Erythroblast (primary cell): ENCODE measurements at regions not wholly inside any gene's neighbourhood (a gene's known extent, or its start where the extent isn't known, plus 50 kb on each side); places are given as distances from the start of the nearest gene placed in this dataset.

ENCODE experiments used
- DNase-seq, 2 experiments: peaks; one replicate each; lab custom pipeline; 2025; lab: John Stamatoyannopoulos, UW
- GATA1 ChIP-seq: IDR thresholded peaks from 2 replicates; pipeline ENCODE4 v1.6.1; 2011; ENCODE audit warnings: low read depth, mild to moderate bottlenecking, control low read depth, low read length, moderate library complexity
- POLR2A ChIP-seq: IDR thresholded peaks from 2 replicates; pipeline ENCODE4 v1.6.1; 2011; ENCODE audit warnings: mild to moderate bottlenecking, low read length

DNA sequence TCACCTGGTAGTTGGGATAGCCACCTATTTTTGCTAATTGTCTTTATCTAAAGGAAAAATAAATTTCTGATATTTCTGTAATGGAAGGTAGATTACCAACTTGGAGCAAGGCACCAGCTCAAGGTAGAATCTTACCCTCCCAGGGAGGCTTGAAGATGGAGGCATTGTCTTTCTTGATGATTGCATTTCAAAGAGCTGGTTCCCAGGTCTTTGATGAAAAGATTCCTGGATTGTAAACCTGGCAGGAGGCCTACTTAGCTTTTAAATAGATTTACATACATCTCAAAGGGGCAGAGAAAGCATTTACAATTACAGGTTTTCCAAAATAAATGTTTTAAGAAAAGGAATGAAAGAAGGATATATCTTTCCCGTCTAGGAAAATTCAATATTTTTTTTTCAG lies 729.2 kb downstream of the LRFN5 start:
- TF ChIP-seq GATA1 (no peak), POLR2A (no peak)

DNA sequence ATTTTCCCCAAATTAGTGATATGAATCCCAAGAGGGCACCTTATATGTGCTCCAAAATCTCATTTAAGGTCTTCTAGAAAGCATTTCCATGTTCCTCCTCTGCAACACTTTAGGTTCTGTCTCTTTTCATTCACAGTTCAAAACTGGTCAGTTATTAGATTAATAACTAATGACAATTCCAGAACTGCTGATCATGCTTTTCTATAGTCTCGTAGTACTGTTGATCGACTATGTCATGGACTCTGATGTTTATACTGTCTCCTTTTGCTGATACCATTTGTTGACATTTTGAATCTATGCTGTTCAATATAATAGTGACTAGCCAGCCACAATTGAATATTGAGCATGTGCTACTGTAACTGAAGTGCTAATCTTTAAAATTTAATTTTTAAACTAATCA lies 728.3 kb downstream of the LRFN5 start:
- no peak for DNase-seq
- TF ChIP-seq POLR2A: no peak
- TF ChIP-seq GATA1: no peak

More for the DNA sequence above, 729.2 kb downstream of the LRFN5 start:
- DNase-seq: no peak

DNA sequence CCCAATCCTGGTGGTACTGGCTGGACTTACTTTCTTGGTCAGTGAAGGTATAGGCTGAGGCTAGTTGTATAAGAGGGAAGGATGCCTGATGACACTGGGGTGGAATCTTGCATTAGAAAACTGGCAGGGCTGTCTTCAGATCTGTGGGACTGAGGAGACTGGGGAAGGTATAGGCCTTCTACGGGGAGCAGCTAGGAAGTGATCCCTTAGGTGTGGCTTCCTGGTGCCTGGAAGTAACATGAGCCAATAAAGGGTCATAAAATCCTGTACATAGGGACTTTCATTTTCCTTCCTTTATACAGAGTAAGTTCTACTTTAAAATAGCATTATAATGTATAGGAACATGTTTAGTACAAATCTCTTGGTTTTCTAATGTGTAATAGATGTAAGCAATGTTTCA lies 716.8 kb downstream of the LRFN5 start:
- no peak for TF ChIP-seq POLR2A
- TF ChIP-seq GATA1: no peak
- DNase-seq: no peak

DNA sequence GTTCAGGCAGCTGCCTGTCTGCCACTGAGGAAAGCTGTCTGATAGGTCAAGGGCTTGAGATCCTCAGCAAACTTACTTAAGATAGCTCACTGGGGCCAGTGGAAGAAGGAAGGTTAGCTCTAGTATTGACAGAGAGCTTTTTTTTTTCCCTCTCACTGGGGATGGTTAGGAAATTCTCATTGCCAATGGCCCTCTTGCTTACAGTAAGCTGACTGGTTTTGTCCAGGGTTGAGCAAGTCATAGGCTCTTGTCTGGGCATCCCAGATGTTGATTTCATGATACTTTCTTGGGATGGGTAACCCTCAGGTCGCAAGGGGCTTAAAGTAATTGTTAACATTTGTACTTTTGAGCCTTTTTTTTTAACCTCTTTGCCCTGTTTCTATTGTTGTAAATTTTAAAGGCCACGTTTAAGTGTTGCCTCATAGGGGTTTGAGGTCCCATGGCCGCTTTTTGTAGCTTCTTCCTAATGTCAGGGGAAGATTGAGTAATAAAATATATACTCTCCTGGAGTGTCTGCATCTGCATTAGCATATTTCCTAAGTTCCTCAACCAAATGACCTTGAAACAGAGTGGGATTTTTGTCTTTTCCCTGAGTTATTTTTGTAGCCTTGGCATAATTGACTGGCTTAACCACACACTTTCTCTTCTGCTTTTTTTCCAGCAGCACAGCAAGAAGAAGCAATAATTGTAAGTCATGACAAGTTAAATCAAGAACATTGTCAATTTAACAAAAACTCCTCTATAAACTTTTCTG lies 716.0 kb downstream of the LRFN5 start:
- no peak for TF ChIP-seq GATA1
- no peak for TF ChIP-seq POLR2A
- no peak for DNase-seq

DNA sequence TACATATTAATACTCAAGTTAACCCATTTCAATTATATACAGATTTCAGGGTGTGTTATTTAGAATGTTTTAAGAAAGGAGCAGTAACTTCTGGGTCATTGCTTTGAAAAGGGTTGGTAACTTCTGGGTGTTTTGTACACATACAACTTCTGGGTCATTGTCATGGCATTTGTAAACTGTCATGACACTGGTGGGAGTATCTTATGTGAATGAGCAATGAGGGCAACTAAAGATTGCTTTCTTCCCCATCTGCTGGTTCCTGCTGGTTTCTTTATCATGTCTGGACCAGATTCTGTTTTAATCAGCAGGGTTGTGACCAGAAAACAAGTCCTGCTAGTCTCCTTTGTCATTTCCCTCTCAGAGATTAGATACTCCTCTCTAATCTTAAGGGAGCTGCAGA lies 713.3 kb downstream of the LRFN5 start:
- TF ChIP-seq GATA1 (no peak), POLR2A (no peak)
- no peak for DNase-seq

DNA sequence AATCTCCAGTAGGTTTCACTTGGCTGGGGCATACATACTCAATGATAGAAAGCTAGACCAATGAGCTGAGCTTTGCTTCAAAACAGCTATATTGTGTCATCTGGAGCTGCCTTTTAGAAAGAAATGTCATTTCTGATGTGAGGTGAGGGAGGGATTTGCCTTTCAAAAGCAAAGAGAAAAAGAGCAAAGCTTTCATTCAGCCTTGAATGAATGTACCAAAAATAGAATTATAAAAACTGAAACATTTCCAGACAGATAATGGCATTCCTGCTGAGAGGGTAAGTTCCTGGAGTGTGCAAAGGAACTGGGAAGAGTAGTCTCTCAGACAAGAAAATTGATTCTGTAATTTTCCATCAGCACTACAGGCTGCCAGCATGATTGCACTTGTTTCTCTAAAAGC lies 710.0 kb downstream of the LRFN5 start:
- TF ChIP-seq GATA1: no peak
- no peak for TF ChIP-seq POLR2A

DNA sequence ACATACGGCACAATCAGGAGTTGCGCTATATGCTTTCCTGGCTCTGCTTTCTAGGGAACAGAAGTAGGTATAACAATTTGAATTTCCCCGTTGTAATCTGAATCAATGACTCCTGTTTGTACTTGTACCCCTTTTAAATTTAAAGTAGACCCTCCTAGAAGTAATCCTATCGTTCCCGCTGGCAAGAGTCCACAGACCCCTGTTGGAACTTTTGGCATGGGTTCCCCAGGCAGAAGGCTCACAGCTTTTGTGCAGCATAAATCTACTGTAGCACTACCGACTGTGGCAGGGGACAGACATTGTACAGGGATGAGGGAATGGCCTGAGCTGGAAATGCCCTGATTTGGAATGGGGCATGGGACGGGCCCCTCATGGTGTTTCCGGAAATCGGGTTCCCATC lies 705.2 kb downstream of the LRFN5 start:
- TF ChIP-seq GATA1: no peak
- TF ChIP-seq POLR2A: no peak
- DNase-seq: no peak

More for the DNA sequence above, 710.0 kb downstream of the LRFN5 start:
- no peak for DNase-seq

DNA sequence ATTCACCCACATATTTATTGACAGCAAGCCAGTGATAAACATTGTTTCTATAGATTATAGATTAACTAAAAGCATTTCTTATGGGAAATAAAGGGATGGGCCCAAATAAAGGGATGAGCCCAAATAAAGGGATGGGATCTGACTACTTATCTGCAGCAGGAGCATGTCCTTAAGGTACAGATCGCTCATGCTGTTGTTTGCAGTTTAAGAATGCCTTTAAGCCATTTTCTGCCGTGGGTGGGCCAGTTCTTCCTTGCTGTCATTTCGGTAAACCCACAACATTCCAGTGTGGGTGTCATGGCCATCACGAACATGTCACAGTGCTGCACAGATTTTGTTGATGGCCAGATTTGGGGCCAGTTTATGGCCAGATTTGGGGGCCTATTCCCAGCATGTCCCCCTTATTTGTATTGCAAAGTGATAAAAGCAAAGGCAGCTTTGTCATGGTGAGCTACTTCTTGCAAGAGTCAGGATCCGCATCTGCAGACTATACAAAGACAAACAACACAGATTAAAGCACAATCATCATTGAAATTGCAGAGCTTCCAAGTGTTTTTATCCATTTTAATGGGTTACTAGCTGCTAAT lies 700.7 kb downstream of the LRFN5 start:
- TF ChIP-seq GATA1: no peak
- TF ChIP-seq POLR2A: no peak

DNA sequence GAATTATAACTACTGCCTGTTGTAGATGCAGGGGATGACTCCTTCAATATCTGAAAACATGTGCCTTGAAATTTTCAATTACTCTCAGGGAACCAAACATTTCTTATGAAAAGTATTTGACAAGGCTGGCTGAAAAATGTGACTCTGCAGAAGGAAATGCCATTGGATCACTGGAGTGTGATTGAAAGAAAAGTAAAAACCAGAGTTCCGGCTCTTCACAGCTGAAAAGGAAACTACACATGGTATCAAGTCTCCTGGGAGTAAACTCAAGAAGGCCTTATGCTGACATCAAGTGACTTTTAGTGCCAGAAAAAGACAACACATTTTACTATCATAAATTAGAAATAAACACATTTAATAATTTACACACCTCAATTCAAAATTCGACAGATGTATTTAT lies 693.0 kb downstream of the LRFN5 start:
- DNase-seq: no peak
- TF ChIP-seq GATA1 (no peak), POLR2A (no peak)

More for the DNA sequence above, 700.7 kb downstream of the LRFN5 start:
- no peak for DNase-seq

DNA sequence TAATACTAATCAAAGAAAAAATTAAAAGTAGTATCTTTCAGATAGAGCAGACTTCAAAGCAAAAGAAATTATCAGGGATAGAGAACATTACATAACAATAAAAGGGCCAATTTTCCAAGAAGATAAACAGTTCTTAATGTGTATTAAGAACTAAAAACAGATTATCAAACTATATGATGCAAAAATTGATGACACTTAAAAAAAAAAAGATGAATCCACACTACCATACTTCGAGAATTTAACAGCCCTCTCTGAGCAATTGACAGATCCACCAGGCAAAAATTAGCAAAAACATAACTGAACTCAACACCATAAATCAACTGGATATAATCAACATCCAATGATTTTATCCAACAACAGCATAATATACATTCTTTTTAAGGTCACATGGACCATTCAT lies 686.5 kb downstream of the LRFN5 start:
- no peak for DNase-seq
- TF ChIP-seq GATA1 (no peak), POLR2A (no peak)

DNA sequence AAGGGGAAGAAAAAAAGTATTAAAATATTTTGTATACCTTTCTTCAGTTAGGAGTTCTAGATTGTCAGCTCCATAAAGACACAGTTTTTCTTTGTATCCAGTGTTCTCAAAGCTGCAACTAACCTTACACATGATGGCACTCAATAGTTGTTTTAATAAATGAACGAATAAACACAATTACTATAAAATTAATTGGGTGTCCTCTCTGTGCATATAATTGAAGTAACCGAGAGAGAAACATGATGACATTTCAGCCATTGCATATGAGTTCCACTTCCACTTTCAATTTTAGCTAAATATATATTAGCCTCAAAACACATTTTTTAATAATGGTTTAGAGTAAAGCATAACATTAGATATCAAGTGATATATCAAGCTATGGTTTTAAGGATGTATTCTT lies 671.2 kb downstream of the LRFN5 start:
- no peak for DNase-seq
- no peak for TF ChIP-seq GATA1
- TF ChIP-seq POLR2A: no peak

DNA sequence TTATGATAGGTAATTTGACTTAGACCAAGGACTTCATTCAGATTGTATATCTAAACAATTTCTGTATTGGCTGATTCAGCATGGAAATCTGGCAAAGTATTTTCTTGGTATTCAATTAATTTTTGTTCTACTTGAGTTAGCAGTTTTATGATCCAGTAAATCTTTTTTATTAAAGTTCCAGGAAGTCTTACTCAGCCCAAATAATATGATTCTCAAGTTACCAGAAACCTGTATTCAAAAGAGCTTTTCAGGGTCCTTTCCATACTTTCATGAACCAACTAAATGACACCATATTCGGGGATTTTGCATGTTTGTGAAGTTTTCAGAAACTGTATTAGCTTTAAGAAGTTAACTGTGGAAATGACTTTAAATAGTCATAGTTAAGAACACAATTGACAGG lies 662.6 kb downstream of the LRFN5 start:
- no peak for TF ChIP-seq GATA1
- TF ChIP-seq POLR2A: no peak
- DNase-seq: no peak

DNA sequence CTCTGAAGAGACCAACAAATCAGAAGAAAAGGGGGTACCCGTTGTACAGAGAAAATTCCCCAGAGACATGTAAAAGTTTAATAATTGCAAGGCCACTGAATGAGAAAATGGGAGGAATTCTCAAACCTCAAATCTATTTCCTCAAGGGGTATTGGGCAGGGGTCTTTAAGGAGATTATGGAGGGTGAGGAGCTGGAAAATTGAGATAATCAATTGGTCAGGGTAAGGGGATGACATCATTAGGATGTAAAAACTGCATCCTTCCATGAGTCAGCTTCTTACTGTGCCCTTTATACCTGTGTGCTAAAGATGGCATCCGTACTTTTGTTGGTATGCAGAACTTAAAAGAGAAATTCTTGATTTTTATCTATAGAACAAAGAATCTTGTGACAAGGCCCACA lies 641.5 kb downstream of the LRFN5 start:
- no peak for TF ChIP-seq GATA1
- no peak for TF ChIP-seq POLR2A
- no peak for DNase-seq

DNA sequence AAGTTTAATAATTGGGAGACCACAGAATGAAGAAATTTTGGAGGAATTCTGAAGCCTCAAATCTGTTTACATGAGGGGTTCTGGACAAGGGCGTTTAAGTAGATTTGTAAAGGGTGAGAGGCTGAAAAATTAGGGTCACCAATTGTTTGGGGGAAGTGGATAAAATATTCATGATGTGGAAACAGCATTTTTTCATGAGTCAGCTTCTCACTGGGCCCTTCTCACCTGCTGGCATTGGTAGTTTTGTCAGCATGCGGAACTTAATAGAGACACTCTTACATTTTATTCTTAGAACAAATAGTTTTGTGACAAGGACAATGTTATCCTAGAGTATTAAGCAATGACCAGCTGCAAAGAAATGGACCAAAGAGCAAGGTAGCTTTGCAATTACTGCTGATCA lies 634.4 kb downstream of the LRFN5 start:
- DNase-seq: no peak
- TF ChIP-seq POLR2A (no peak), GATA1 (no peak)

DNA sequence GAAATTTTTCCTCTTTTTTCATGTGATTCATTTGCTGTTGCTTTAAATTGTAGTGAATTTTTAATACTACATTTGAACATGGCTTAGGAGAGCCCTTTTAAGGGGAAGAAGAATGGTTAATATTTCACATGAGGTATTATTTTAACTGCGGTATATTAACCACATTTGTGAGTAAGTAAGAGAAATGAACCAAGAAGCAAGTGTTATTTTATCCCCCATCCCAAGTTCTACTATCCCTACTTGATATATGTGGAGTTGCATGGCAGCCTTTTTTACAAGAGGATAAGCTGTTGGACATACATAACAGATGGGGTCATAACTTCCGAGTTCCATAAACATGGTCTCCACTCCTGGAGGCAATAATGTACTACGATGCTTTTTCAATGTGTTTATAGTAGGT lies 623.3 kb downstream of the LRFN5 start:
- TF ChIP-seq POLR2A (no peak), GATA1 (no peak)
- DNase-seq: no peak
